Right lobe of liver (tissue), 6 donors: ENCODE measurements at regions not wholly inside any gene's neighbourhood (a gene's known extent, or its start where the extent isn't known, plus 50 kb on each side); places are given as distances from the start of the nearest gene placed in this dataset.
"Not testable (repeated sequence)": the region's sequence is repeated elsewhere in the genome, so short reads cannot be mapped to it uniquely, and the experiment has no call there.

ENCODE experiments used
- ATAC-seq, 4 donors: fragments of 200-7000 bp; cut with Tn5 transposase; one replicate each; pipeline ENCODE4 v1.9.1; 2020; ENCODE audit warnings: mild to moderate bottlenecking in 4 of 4, moderate library complexity in 4 of 4
- DNase-seq, 3 donors: peaks; one replicate each; pipeline ENCODE4 v3.0.0-alpha.2; 2020
- H3K27ac ChIP-seq, 3 donors: fragments of 200-600 bp; one replicate each; pipeline ENCODE4 v1.8.0; 2022
- H3K27me3 ChIP-seq, 2 donors: fragments of 200-600 bp; one replicate each; pipeline ENCODE4 v1.8.0; 2022
- H3K36me3 ChIP-seq, 4 donors: fragments of 200-600 bp; sonication (generic) in 1 of 4; one replicate each; pipeline versions ENCODE4 v1.5.1 to v1.8.0; 2017 to 2022; ENCODE audit warnings: control low read depth in 1 of 4
- H3K4me1 ChIP-seq, 4 donors: fragments of 200-600 bp; sonication (generic) in 1 of 4; one replicate each; pipeline versions ENCODE4 v1.5.1 to v1.8.0; 2017 to 2022; ENCODE audit warnings: control low read depth in 1 of 4
- H3K4me3 ChIP-seq, 3 donors: fragments of 200-600 bp; one replicate each; pipeline ENCODE4 v1.8.0; 2022
- H3K9me3 ChIP-seq, 4 donors: fragments of 200-600 bp; sonication (generic) in 1 of 4; one replicate each; pipeline versions ENCODE4 v1.5.1 to v1.8.0; 2017 to 2022; ENCODE audit warnings: control low read depth in 1 of 4
- POLR2A ChIP-seq: fragments of 450-650 bp; IDR thresholded peaks from one replicate; pipeline ENCODE4 v1.6.1; 2017; ENCODE audit warnings: antibody characterized with exemption, mild to moderate bottlenecking
- whole genome bisulfite sequencing: methylation state at CpG from one replicate; pipeline ENCODE4 v1.1.6; 2018; ENCODE audit warnings: low coverage, low lambda C conversion rate; ENCODE audit not compliant: insufficient coverage; ENCODE audit errors: missing lambda C conversion rate; 5-methylcytosine and 5-hydroxymethylcytosine counted together
- intact Hi-C, 2 donors: fragments of 100-400 bp; cut with DNase I; formaldehyde crosslinking; loops; one replicate each; pipeline versions ENCODE4 v1.11.2 to v1.14.1; 2022
- TF ChIP-seq, protein P1 (sequence below), 4 donors: fragments of 200-600 bp in 3 of 4; fragments of 450-650 bp in 1 of 4; IDR thresholded peaks; one replicate each; pipeline versions ENCODE4 v1.5.1 to v1.8.0; 2016 to 2022; ENCODE audit warnings: antibody characterized with exemption in 4 of 4, mild to moderate bottlenecking in 2 of 4
- donor health status: DM: no; HTN: yes; CAD: no.
- donor health status: DM: no; HTN: no; CAD: no.
- donor health status: DM: no; HTN: no; CAD: no.
- donor health status: DM: no; HTN: yes; CAD: no.
- donor health status: DM: no; HTN: yes; CAD: no.

DNA sequence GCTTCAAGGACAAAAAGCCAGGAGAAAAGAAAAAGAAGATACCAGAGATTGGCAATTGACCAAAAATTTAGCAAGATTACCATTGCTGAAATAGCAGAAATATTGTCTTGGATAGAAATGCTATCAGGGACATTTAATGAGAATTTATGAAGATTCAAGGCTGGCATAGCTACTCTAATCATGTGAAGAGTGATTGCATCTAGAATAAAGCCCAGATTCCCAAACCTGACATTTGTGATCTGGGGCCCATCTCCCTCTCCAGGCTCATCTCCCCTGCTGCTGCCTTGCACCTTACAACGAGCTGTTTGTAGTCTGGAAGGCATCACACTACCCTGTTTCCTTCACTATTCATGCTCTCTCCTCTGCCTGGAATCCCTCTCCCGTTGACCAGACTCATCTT, 114.5 kb downstream of the C9orf152 start:
- H3K4me3 ChIP-seq = no peak overlapping the region
- H3K27ac ChIP-seq = no peak overlapping the region
- ATAC-seq (no peak), DNase-seq (no peak)
- H3K4me1 ChIP-seq = peaks cover 0 to 6% (median 0%) of the 10 kb centered on the region in 4 donors
- no peaks in the 10 kb centered on the region for H3K36me3 ChIP-seq
- no peaks in the 10 kb centered on the region for H3K27me3 ChIP-seq
- TF ChIP-seq POLR2A = no peak
- TF ChIP-seq, protein P1, sequence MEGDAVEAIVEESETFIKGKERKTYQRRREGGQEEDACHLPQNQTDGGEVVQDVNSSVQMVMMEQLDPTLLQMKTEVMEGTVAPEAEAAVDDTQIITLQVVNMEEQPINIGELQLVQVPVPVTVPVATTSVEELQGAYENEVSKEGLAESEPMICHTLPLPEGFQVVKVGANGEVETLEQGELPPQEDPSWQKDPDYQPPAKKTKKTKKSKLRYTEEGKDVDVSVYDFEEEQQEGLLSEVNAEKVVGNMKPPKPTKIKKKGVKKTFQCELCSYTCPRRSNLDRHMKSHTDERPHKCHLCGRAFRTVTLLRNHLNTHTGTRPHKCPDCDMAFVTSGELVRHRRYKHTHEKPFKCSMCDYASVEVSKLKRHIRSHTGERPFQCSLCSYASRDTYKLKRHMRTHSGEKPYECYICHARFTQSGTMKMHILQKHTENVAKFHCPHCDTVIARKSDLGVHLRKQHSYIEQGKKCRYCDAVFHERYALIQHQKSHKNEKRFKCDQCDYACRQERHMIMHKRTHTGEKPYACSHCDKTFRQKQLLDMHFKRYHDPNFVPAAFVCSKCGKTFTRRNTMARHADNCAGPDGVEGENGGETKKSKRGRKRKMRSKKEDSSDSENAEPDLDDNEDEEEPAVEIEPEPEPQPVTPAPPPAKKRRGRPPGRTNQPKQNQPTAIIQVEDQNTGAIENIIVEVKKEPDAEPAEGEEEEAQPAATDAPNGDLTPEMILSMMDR (IDR thresholded peaks at IDR 0.05) = no peak
- WGBS = no CpG with 5 or more reads among the region's 2 CpGs
- intact Hi-C loops = no loop called here
- H3K9me3 ChIP-seq = no peaks in the 10 kb centered on the region

DNA sequence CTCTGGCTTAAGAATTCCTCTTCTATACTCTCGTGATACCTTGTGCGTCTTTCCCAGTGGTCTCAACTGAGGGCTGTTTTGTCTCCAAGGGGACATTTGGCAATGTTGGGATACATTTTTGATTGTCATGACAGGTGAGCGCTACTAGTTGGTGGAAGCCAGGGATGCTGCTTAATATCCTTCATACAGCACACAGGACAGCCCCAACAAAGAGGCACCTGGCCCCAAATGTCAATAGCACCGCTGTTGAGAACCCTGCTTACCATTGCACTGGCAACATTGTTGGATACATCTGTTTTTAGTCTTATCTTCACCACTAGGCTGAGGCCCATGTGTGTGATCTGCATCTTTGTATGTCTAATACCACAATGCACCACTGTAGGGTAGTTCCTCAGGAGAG, 114.1 kb downstream of the C9orf152 start:
- no peaks in the 10 kb centered on the region for H3K27me3 ChIP-seq
- H3K36me3 ChIP-seq = no peaks in the 10 kb centered on the region
- H3K9me3 ChIP-seq = no peaks in the 10 kb centered on the region
- WGBS = 93% methylated on average over 3 of the region's 4 CpGs
- DNase-seq = no peak
- intact Hi-C loops = no loop called here
- H3K4me1 ChIP-seq = peaks cover 0 to 6% (median 0%) of the 10 kb centered on the region in 4 donors
- ATAC-seq = no peak
- no peak for TF ChIP-seq POLR2A
- TF ChIP-seq, protein P1 (IDR thresholded peaks at IDR 0.05) = no peak
- no peak overlapping the region for H3K27ac ChIP-seq
- H3K4me3 ChIP-seq = no peak overlapping the region

DNA sequence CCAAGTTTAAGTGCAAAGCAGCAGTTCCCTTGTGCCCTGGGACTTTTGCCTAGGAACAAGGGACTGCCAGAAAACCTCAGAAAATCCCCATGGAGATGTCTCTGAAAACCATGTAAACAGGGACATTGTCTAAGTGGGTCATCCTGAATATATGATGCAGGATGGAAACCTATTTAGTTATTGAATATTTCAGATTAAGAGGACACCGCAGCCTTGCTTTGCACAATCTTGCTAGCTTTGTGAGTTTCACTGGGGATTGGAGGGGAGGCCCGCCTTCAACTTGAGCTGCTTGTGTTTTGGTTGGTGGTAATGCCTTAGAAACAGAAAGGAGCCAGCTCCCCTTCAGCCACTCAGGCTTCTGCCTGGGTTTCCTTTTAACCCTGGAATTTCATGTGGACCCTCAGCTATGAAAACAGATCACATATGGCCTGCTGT, 112.8 kb downstream of the C9orf152 start:
- WGBS = no CpG with 5 or more reads among the region's 2 CpGs
- Histone ChIP-seq H3K4me1 (peaks cover 0 to 6% (median 0%) of the 10 kb centered on the region in 4 donors), H3K36me3 (no peaks in the 10 kb centered on the region), H3K4me3 (no peak overlapping the region), H3K27me3 (no peaks in the 10 kb centered on the region), H3K9me3 (no peaks in the 10 kb centered on the region), H3K27ac (no peak overlapping the region)
- DNase-seq (no peak), ATAC-seq (no peak)
- TF ChIP-seq, protein P1 (IDR thresholded peaks at IDR 0.05) = no peak
- no peak for TF ChIP-seq POLR2A
- intact Hi-C loops = no loop called here

DNA sequence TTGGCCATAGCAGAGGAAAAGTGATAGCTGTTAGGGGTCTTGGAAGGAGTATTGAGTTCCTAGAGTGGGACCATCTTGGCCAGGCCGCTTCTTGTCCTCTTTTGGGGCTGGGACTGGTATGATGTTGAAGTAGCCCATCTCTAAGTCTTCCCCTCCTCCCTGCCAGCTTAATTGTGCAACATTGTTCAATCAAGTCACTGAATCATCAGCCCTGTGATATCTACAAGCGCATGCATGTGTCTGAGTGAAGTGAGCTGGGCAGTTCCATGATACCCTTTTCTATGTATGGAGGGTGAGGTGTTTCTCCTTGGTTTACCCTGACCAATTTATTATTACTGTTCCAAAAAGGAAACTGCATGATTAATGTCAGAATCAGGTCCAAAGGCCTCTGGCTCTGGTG, 112.2 kb downstream of the C9orf152 start:
- 66% methylated on average over 2 of the region's 2 CpGs for WGBS
- DNase-seq (no peak), ATAC-seq (peak in 2 of 4 donors; percentile 17 to 72)
- intact Hi-C loops = no loop called here
- no peaks in the 10 kb centered on the region for H3K36me3 ChIP-seq
- peaks cover 0 to 6% (median 0%) of the 10 kb centered on the region in 4 donors for H3K4me1 ChIP-seq
- no peaks in the 10 kb centered on the region for H3K27me3 ChIP-seq
- no peak overlapping the region for H3K27ac ChIP-seq
- no peaks in the 10 kb centered on the region for H3K9me3 ChIP-seq
- H3K4me3 ChIP-seq = no peak overlapping the region
- TF ChIP-seq, protein P1 (IDR thresholded peaks at IDR 0.05) = no peak
- no peak for TF ChIP-seq POLR2A

DNA sequence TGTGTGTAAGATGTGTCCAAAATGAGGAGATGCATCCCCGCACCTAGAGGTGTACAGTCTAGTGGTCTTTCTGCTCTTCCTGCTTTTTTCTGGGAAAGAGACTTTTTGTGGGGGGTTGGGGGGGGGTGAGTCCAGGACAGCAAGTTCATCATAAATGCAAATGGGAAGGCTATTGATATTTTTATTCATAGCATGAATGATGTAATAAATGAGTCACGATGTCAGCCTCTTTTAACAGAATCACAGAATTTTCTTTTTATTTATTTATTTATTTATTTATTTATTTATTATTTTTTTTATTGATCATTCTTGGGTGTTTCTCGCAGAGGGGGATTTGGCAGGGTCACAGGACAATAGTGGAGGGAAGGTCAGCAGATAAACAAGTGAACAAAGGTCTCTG, 111.3 kb downstream of the C9orf152 start:
- H3K36me3 ChIP-seq, H3K27me3 ChIP-seq, H3K4me3 ChIP-seq, intact Hi-C loops, H3K4me1 ChIP-seq, H3K9me3 ChIP-seq, H3K27ac ChIP-seq, ATAC-seq, DNase-seq: not testable (repeated sequence)
- WGBS = 59% methylated on average over 3 of the region's 3 CpGs
